Esophagus (tissue), 2 donors: ENCODE measurements at regions not wholly inside any gene's neighbourhood (a gene's known extent, or its start where the extent isn't known, plus 50 kb on each side); places are given as distances from the start of the nearest gene placed in this dataset.

ENCODE experiments used
- H3K27ac ChIP-seq, 2 donors: one replicate each; pipeline ENCODE4 v1.5.1; 2013; ENCODE audit warnings: low read depth in 2 of 2, mild to moderate bottlenecking in 2 of 2, inconsistent platforms in 1 of 2, low read length in 1 of 2, moderate library complexity in 1 of 2
- H3K27me3 ChIP-seq, 2 donors: one replicate each; pipeline ENCODE4 v1.6.1; 2013; ENCODE audit warnings: low read length in 2 of 2, control low read depth in 1 of 2, mild to moderate bottlenecking in 1 of 2; ENCODE audit not compliant: insufficient read depth in 2 of 2, control insufficient read depth in 1 of 2
- H3K36me3 ChIP-seq, 2 donors: one replicate each; pipeline ENCODE4 v1.6.1; 2013; ENCODE audit warnings: low read length in 1 of 2; ENCODE audit not compliant: control insufficient read depth in 2 of 2, insufficient read depth in 2 of 2
- H3K4me1 ChIP-seq, 2 donors: one replicate each; pipeline ENCODE4 v1.6.1; 2013; ENCODE audit warnings: low read length in 1 of 2; ENCODE audit not compliant: control insufficient read depth in 2 of 2, insufficient read depth in 2 of 2
- H3K4me3 ChIP-seq, 2 donors: one replicate each; pipeline ENCODE4 v1.5.1; 2013; ENCODE audit warnings: low read length in 2 of 2, mild to moderate bottlenecking in 2 of 2, low read depth in 1 of 2, moderate library complexity in 1 of 2
- H3K9me3 ChIP-seq, 2 donors: one replicate each; pipeline ENCODE4 v1.6.1; 2013; ENCODE audit warnings: mild to moderate bottlenecking in 2 of 2, low read depth in 1 of 2, low read length in 1 of 2, moderate library complexity in 1 of 2; ENCODE audit not compliant: control insufficient read depth in 2 of 2, insufficient read depth in 1 of 2
- WGBS, 2 donors: extraction: QIAGEN DNeasy Blood & Tissue Kit; methylation state at CpG; one replicate each; pipeline ENCODE4 v1.1.7; 2013; 5-methylcytosine and 5-hydroxymethylcytosine counted together
- donor health status: healthy with polysubstance abuse.
- donor health status: Bipolar disorder and iron deficiency.

DNA sequence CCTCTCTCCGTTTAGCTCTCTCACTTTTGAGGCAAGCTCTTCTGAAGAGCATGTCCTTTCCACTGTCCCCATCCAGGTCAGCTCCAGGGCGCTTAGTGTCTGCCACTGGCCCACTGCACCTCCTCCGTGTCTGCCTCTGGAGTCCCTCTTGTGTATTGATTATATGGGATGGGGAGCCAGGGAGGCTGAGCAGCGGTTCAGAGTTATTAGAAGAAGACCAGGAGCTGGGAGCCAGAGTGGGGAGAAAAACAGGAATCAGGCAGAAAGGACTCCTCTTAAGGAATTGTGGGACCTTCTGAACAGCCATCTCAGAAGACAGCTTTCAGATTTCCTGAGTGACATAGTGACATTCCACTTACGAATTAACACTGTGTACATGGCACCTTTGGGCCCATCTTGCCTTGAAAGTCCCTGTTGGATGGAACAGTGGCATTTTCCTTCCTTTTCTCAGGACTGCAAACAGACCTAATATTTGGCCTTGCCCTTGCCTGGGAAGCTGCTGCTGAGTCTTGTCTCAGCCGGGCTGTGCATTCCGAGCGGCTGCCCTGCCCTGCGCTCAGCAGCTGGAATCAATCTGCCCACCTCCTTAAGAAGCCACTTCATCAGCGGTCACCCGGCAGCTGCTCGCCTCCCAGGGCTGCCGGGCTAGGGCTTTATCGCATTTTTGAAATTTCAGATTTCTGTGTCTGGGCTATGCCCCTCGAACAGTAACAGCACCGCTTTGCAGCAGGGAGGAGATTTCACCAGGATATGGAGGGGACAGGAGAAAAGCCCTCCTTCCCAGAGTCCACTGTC is 81.1 kb upstream of the PRKG1 start:
- Histone ChIP-seq H3K27ac (peak overlapping the region; percentile 34 to 72), H3K36me3 (no peaks in the 10 kb centered on the region), H3K4me3 (peak overlapping the region in 1 of 2 donors; percentile 8), H3K4me1 (peaks cover 0 to 8% of the 10 kb centered on the region in 2 donors), H3K27me3 (peaks cover 0 to 5% of the 10 kb centered on the region in 2 donors), H3K9me3 (peaks cover 0 to 3% of the 10 kb centered on the region in 2 donors)
- 47 to 63% methylated on average over 16 of the region's 16 CpGs for WGBS, 2 donors

DNA sequence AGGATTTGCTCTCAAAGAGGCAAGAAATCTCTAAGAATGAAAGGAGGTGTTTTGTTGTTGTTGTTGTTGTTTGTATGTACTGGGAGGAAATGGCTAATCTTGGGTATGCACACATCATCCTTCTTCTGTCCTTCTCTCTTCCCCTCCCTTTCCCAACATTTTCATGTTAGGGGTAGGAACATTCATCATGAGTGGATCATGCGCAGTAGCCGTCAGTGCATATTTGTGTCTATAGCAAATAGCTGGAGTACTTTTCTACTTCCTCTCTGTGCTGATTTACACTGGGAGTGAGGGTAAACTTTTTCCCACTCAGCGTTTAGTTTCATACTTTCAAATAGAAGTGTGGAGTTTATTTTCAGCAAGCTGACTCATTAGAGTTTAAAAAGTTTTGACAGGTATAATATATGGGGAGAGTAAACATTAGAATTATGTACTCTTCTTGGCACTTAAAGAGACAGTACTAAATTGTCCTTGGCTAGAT is 80.5 kb upstream of the PRKG1 start:
- 4 to 7% methylated on average over 3 of the region's 3 CpGs for WGBS, 2 donors
- no peak overlapping the region for H3K4me3 ChIP-seq
- no peaks in the 10 kb centered on the region for H3K36me3 ChIP-seq
- H3K27ac ChIP-seq, result peak overlapping the region; percentile 34 to 72
- peaks cover 0 to 8% of the 10 kb centered on the region in 2 donors for H3K4me1 ChIP-seq
- peaks cover 0 to 5% of the 10 kb centered on the region in 2 donors for H3K27me3 ChIP-seq
- peaks cover 0 to 3% of the 10 kb centered on the region in 2 donors for H3K9me3 ChIP-seq

DNA sequence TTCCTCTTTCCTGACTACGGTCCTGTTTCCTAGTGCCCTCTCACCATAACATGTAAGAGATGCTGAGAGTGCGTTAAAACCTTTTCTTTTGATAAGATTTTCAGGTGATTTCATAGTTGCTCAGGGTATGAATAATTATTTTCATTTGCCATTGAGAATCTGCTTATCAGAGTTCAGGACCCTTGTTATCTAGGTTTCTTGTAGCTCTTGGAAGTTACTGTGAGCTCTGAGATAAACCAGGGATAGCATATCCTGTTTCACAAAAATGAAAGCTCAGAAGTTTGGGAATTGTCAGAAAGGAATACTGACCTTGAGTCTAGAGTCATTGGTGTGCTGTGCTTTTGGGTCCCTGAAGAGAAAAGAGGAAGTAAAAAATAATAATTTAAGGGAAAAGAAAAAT is 76.8 kb upstream of the PRKG1 start:
- no peak overlapping the region for H3K27ac ChIP-seq
- 71 to 88% methylated on average over 2 of the region's 2 CpGs for WGBS, 2 donors
- H3K4me3 ChIP-seq, result no peak overlapping the region
- no peaks in the 10 kb centered on the region for H3K27me3 ChIP-seq
- H3K4me1 ChIP-seq, result peaks cover 0 to 5% of the 10 kb centered on the region in 2 donors
- no peaks in the 10 kb centered on the region for H3K36me3 ChIP-seq
- no peaks in the 10 kb centered on the region for H3K9me3 ChIP-seq

DNA sequence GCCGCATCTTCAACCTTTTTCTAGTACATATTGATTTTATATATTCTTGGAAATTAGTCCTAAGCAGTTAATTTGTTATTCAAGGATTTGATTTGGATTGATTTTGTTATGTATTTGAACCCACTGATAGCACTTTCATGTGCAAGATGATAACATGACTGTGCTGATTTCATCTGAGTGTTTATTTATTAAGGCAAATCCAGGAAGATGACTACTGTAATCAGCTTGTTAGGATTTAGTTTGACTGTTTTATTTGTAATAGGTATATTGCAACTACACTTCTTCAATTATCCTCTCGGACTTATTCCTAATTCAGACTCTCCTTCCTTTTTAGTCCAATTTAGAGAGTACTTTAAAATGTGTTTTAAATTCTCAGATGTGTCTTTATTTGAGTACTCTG is 75.1 kb upstream of the PRKG1 start:
- Histone ChIP-seq H3K4me3 (no peak overlapping the region), H3K9me3 (no peaks in the 10 kb centered on the region), H3K4me1 (no peaks in the 10 kb centered on the region), H3K27me3 (no peaks in the 10 kb centered on the region), H3K36me3 (no peaks in the 10 kb centered on the region), H3K27ac (no peak overlapping the region)
- 82 to 85% methylated on average over 2 of the region's 2 CpGs for WGBS, 2 donors

- Histone ChIP-seq H3K36me3 (no peaks in the 10 kb centered on the region), H3K9me3 (no peaks in the 10 kb centered on the region), H3K27ac (no peak overlapping the region), H3K4me1 (no peaks in the 10 kb centered on the region), H3K4me3 (no peak overlapping the region), H3K27me3 (no peaks in the 10 kb centered on the region)
- 74 to 79% methylated on average over 3 of the region's 3 CpGs for WGBS, 2 donors
Observed at GRCh38 chr10:51000164-51000563, 74.1 kb upstream of the PRKG1 start.

DNA sequence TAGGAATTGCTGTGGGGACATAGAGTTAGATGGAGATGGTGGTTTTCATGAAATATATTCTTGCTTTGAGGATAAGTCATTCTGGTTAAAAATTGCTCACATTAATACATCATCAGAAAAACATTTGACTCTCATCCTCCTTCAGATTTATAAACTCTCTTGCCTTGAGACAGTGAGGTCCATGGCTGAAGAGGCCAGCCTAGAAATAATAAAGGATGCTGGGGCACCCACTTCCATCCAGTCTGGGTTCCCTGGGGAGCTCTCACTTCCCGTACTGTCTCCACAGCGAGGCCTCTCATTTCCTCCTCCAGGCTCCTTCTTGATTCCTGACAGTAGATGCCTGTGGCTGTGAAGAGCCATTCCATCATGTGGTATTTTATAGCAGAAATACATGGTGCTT is 73.3 kb upstream of the PRKG1 start:
- no peaks in the 10 kb centered on the region for H3K4me1 ChIP-seq
- H3K4me3 ChIP-seq, result no peak overlapping the region
- no peak overlapping the region for H3K27ac ChIP-seq
- WGBS, 2 donors, result 70 to 76% methylated on average over 2 of the region's 2 CpGs
- no peaks in the 10 kb centered on the region for H3K9me3 ChIP-seq
- H3K27me3 ChIP-seq, result no peaks in the 10 kb centered on the region
- H3K36me3 ChIP-seq, result no peaks in the 10 kb centered on the region

DNA sequence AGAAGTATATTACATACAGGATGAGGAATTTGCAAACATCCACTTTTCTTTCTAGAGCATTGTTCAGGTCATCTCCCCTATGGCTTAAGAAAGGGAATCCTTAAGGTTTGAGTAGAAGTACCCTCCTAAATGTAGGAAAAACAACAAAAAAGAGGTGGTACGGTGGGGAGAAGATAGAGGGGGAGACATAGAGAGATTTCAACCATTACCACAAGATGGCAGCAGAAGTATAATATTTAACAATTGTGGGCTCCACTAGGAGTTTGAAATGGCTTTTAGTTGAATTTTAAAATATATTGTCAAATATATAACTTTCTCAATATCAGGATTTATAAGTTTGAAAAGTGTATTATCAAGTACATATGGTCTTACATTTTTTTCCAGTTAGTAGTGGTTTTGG is 72.7 kb upstream of the PRKG1 start:
- 2 to 8% methylated on average over 1 of the region's 1 CpG for WGBS, 2 donors
- H3K9me3 ChIP-seq, result no peaks in the 10 kb centered on the region
- no peaks in the 10 kb centered on the region for H3K27me3 ChIP-seq
- H3K27ac ChIP-seq, result no peak overlapping the region
- no peaks in the 10 kb centered on the region for H3K36me3 ChIP-seq
- H3K4me3 ChIP-seq, result no peak overlapping the region
- no peaks in the 10 kb centered on the region for H3K4me1 ChIP-seq

- 78 to 88% methylated on average over 1 of the region's 1 CpG for WGBS, 2 donors
- no peak overlapping the region for H3K27ac ChIP-seq
- H3K9me3 ChIP-seq, result no peaks in the 10 kb centered on the region
- H3K4me3 ChIP-seq, result no peak overlapping the region
- H3K27me3 ChIP-seq, result no peaks in the 10 kb centered on the region
- no peaks in the 10 kb centered on the region for H3K4me1 ChIP-seq
- no peaks in the 10 kb centered on the region for H3K36me3 ChIP-seq
Observed at GRCh38 chr10:51002469-51002868, 71.8 kb upstream of the PRKG1 start.

DNA sequence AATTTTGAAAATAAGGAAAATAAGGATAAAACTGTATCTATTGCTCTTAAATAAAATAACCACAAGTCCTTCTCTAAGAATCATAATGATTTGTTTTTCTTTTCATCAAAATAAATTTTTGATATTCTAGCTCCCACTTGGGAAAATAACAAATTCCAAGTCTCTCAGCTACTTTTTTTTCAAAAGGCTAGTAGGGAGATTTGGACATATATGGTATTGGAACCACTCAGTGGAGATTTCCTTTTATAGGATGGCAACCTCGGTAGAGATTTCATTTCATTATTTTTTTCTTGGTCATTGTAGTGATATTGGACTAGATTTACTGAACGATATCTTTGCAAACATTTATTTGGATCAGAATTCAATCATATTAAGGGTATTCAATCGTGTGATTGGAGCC is 69.5 kb upstream of the PRKG1 start:
- H3K27me3 ChIP-seq, result no peaks in the 10 kb centered on the region
- no peaks in the 10 kb centered on the region for H3K9me3 ChIP-seq
- H3K36me3 ChIP-seq, result no peaks in the 10 kb centered on the region
- no peak overlapping the region for H3K27ac ChIP-seq
- no peak overlapping the region for H3K4me3 ChIP-seq
- 80% methylated on average over 3 of the region's 3 CpGs for WGBS, 2 donors
- H3K4me1 ChIP-seq, result no peaks in the 10 kb centered on the region

DNA sequence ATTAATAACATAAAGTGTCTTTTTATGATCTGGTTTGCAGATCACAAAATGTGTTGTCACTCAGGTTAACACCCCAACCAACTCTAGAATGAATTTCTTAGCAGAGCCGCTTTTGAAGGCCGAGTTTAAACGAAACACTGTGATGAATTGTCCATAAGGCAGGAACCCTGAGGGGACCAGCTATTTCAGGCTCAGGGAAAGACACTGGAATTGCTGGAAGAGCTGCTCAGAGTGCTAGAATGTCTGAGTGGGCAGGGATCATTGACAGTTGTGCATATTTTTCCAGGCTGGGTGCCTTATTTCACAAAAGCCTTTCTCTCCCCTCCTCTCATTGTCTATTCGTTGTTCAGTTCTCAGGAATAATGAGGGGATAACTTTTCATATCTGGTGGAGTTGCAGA is 68.7 kb upstream of the PRKG1 start:
- Histone ChIP-seq H3K36me3 (no peaks in the 10 kb centered on the region), H3K27ac (no peak overlapping the region), H3K27me3 (no peaks in the 10 kb centered on the region), H3K9me3 (no peaks in the 10 kb centered on the region), H3K4me1 (no peaks in the 10 kb centered on the region), H3K4me3 (no peak overlapping the region)
- WGBS, 2 donors, result 74 to 80% methylated on average over 4 of the region's 4 CpGs
